NCI-H748 treated with DMSO at 0.1 percent for 48 hours (cell line): ENCODE measurements at regions not wholly inside any gene's neighbourhood (a gene's known extent, or its start where the extent isn't known, plus 50 kb on each side); places are given as distances from the start of the nearest gene placed in this dataset.
"Not testable (repeated sequence)": the region's sequence is repeated elsewhere in the genome, so short reads cannot be mapped to it uniquely, and the experiment has no call there.

ENCODE experiments used
- DNase-seq: peaks from one replicate; lab custom pipeline; 2025; lab: John Stamatoyannopoulos, UW

- no peak for DNase-seq
These were observed 110.3 kb upstream of the ETV6 start for GRCh38 chr12:11539156-11539555.

DNA sequence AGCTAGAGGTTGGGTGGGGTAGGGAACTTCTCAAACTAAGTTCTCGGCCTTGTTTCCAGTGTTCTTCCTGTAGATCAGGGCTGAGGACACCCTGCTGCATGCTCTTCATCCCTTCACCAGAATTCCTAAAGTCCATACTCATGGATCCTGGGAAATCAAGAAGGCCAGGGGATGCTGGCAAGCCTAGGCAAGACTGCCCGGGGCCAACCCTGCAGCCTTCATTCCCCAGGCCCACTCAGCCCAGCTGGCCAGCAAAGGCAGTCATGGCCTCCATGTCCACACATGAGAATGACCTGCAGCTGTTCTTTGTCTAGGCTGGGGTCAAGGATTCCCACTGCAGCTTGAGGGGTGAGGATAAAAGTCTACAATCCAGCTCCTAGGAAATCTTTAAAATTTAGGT lies 109.3 kb upstream of the ETV6 start:
- DNase-seq = no peak

DNA sequence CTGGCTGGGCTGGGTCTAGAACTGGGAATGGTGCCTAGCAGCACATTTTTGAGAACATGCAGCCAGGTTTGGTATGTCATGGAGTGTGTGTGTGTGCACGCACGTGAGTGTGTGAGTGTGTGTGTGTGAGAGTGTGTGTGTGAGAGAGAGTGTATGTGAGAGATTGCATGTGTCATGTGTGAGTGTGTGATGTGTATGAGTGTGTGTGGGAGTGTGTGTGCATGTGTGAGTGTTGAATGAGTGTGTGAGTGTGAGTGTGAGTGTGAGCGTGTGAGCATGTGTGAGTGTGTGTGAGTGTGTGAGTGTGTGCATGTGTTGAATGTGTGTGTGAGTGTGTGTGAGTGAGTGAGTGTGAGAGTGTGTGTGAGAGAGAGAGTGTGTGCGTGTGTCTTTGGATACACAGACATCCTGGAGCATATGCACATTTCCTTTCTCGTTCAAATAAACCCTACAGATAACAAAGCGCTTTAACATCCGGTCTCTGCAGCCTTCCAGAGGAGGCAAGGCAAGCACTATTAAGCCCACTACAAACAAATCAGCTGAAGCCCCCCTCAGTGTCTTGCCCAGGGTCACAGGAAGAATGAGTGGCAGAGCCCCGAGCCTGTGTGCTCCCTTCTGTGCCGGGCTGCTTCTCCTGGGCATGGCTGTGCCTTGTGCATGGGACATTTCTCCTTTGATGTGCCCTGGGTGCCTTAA lies 108.7 kb upstream of the ETV6 start:
- no peak for DNase-seq

GRCh38 chr12:11542599-11542998 lies 106.9 kb upstream of the ETV6 start:
- DNase-seq = no peak

DNA sequence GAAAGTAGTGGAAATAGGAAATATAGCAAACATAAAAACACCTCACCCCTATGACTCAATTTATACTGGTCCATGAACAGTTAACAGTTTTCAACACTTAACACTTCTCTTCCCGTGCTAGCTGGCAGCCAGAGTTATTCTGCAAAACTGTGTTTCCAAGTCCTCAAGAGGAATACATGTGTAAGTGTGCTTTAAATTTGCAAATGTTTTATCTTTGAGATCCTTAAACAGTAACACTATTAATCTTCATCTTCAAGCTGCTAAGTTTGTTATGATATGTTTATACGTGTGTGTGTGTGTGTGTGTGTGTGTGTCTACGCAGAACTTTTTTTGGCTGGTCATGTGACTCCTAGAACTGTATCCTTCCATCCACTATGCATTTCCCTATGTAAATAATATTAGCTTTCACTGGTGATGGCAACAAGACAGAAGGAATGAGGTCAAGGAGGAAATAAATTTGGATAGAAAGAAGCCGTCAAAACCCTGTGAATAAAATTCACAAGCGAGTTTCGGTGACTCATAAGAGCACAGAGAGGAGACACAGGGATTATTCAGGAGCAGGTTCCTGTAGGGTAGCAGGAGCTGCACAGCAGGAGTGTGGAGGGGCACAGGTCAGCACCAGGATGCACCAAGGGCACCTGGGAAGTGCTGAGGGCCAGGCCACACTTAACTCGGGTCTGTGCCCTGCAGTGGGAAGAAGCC lies 105.9 kb upstream of the ETV6 start:
- DNase-seq = no peak

GRCh38 chr12:11545484-11546330 lies 103.8 kb upstream of the ETV6 start:
- no peak for DNase-seq

DNA sequence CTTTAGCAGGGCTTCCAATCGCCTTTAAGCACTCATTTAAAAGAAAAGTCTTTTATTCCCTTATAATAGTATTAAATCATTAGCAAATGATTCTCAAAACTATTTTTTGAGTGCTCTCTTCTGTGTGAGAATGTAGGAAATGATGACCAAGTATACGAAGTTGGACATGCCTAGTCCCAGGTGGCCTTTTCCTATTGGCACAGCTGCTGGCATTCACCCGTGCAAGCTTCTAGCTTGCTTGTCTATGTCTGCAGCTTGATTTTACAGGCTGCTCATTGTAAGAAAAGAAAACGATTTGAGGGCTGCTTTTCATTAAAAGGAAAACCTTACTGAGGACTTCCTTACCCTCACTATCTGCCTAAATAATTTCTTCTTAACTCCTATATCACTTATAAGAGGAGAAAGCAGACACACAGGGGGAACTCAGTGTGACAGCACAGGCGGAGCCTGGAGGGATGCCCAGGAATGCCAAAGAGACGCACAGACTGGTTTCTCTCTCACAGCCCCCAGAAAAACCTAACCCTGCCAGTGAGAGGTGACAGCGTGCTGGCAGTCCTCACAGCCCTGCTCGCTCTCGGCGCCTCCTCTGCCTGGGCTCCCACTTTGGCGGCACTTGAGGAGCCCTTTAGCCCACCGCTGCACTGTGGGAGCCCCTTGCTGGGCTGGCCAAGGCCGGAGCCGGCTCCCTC lies 102.7 kb upstream of the ETV6 start:
- DNase-seq = not testable (repeated sequence)

- not testable (repeated sequence) for DNase-seq
These were observed 102.2 kb upstream of the ETV6 start for GRCh38 chr12:11547271-11547646.

GRCh38 chr12:11549119-11549518 lies 100.4 kb upstream of the ETV6 start:
- no peak for DNase-seq

GRCh38 chr12:11553871-11554533 lies 95.5 kb upstream of the ETV6 start:
- DNase-seq = peak; percentile 22

GRCh38 chr12:11555195-11555594 lies 94.3 kb upstream of the ETV6 start:
- no peak for DNase-seq

DNA sequence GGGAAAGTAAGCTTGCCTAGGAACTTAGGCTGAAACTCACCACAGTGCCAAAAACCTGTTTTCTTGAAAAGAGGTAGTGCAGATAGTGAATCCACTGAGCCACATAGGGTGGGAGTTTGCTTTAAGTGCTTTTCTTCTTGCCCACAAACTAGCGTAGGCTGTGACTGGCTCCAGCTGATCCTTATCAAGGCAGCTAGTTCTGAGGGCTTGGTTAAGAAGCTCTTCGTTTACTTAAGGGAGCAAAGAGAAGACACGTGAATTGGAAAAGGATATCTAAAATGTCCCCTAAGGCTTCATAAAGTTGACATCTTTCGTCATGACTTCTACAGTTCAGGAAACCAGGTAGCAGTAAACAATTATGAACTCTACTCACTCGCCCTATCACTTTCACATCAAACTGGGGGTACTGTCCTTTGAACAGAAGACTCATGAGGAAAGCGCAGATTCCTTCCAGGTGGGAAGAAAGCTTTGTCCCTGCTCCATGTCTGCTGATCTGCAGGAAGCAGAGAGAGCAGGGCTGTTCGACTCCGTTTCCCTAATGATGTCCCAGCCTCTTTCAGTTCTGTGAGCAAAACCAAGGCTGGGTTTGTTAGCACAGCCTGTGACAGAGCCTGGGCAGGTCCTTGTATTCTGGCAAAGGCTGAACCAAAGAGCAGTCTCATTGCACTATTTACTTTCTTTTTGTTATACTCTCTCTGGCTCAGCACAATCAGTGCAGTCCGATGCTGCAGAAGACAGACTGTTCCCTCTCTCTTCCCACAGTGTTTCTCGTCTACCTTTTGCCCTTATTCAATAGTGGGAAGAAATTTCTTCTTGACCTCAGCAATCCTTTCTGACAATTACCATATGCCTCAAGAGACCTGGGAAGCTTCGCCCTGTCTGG lies 93.5 kb upstream of the ETV6 start:
- DNase-seq = no peak

DNA sequence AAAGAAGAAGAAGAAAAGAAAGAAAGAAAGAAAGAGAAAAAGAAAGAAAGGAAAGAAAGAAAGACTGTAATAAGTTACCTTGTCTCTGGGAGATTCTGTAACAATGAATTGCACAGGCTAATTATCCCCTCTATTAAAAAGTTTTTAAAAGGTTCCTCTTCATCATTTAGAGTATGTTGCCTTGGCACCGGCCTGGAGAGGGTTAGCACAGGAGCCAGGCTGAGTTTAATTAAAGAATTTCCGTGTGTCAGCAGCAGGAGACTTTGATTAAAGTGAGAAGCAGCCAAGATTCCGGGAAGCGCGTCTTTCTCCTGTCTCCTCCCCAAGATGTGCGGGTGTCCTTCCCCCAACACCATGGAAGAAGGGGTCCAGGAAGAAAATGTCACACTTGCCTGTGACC lies 92.8 kb upstream of the ETV6 start:
- no peak for DNase-seq

GRCh38 chr12:11559626-11560340 lies 89.7 kb upstream of the ETV6 start:
- no peak for DNase-seq

- DNase-seq = no peak
These were observed 88.1 kb upstream of the ETV6 start for GRCh38 chr12:11561411-11561810.

DNA sequence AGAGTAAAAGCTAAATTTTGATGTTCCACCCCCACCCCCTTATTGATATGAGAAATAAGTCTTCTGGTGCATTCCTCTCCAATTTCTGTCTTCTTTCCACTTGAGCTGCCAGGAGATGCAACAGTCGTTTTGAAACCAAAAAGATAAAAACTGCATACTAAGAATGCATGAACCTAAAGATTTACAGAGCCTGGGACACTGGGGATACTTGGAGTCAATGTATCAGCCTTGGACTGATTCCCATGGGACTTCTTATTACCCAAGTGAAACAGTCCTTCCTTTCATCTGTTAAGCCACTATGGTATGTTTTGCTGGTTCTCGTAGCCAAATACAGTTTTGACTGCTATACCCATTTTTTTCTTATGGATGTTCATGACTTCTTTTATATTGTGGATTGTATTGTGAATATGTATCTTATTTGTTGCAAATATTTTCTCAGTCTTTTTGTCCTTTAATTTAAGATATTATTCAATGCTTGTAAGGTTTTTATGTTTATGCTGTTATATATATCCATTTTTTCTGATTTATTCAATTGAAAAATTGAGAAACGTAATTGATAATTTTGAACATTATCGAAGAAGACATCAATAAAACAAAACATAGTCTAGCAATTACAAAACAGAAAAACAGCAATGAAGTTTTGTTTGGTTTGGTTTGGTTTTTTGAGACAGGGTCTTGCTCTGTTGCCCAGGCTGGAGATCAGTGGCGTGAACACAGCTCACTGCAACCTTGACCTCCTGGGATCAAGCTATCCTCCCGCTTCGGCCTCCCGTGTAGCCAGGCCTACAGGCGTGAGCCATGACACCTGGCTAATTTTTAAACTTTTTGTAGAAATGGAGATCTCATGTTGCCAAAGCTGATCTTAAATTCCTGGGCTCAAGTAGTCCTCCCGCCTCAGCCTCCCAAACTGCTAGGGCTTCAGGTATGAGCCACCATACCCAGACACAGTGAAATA lies 85.4 kb upstream of the ETV6 start:
- DNase-seq = no peak

- DNase-seq = no peak
These were observed 84.4 kb upstream of the ETV6 start for GRCh38 chr12:11564984-11565651.

- DNase-seq = no peak
These were observed 83.7 kb upstream of the ETV6 start for GRCh38 chr12:11565752-11566151.
